ENCODE measurements at regions not wholly inside any gene's neighbourhood (a gene's known extent, or its start where the extent isn't known, plus 50 kb on each side); places are given as distances from the start of the nearest gene placed in this dataset.

- TF ChIP-seq, protein P1, sequence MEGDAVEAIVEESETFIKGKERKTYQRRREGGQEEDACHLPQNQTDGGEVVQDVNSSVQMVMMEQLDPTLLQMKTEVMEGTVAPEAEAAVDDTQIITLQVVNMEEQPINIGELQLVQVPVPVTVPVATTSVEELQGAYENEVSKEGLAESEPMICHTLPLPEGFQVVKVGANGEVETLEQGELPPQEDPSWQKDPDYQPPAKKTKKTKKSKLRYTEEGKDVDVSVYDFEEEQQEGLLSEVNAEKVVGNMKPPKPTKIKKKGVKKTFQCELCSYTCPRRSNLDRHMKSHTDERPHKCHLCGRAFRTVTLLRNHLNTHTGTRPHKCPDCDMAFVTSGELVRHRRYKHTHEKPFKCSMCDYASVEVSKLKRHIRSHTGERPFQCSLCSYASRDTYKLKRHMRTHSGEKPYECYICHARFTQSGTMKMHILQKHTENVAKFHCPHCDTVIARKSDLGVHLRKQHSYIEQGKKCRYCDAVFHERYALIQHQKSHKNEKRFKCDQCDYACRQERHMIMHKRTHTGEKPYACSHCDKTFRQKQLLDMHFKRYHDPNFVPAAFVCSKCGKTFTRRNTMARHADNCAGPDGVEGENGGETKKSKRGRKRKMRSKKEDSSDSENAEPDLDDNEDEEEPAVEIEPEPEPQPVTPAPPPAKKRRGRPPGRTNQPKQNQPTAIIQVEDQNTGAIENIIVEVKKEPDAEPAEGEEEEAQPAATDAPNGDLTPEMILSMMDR (IDR thresholded peaks at IDR 0.05; ENCODE audit: low read depth, low read length, missing control alignments): no peak
- no peak overlapping the region for H3K4me3 ChIP-seq (ENCODE audit: low read depth, low read length)
Measured at GRCh38 chr1:113233441-113233840, 156.9 kb upstream of the MAGI3 start.

GRCh38 chr1:113241237-113241636 is 149.1 kb upstream of the MAGI3 start:
- TF ChIP-seq, protein P1 (IDR thresholded peaks at IDR 0.05; ENCODE audit: low read depth, low read length, missing control alignments): no peak
- no peak overlapping the region for H3K4me3 ChIP-seq (ENCODE audit: low read depth, low read length)
- no peak for DNase-seq (ENCODE audit: low read depth)

More at GRCh38 chr1:113233441-113233840, 156.9 kb upstream of the MAGI3 start:
- DNase-seq (ENCODE audit: low read depth): no peak

DNA sequence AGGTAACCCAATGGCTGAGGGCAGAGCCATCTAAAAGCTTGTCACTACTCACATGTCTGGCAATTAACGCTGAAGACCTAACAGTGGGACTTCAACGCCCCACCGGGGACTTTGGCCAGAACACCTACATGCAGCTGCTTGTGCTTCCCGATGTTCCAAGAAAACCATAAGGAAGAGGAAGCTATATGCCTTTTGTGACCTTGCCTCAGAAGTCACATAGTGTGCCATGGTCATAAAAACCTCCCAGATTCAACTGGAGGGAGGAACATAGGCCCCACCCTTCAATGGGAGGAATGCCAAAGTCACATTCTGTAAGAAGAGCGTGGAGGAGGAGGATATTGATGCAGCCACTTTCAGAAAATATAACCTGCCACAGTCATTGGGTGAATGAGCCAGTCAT is 147.8 kb upstream of the MAGI3 start:
- DNase-seq (ENCODE audit: low read depth): no peak
- H3K4me3 ChIP-seq (ENCODE audit: low read depth, low read length): no peak overlapping the region
- TF ChIP-seq, protein P1 (IDR thresholded peaks at IDR 0.05; ENCODE audit: low read depth, low read length, missing control alignments): no peak

GRCh38 chr1:113243529-113243928 is 146.8 kb upstream of the MAGI3 start:
- no peak overlapping the region for H3K4me3 ChIP-seq (ENCODE audit: low read depth, low read length)
- TF ChIP-seq, protein P1 (IDR thresholded peaks at IDR 0.05; ENCODE audit: low read depth, low read length, missing control alignments): no peak
- no peak for DNase-seq (ENCODE audit: low read depth)

- H3K4me3 ChIP-seq (ENCODE audit: low read depth, low read length): no peak overlapping the region
- no peak for DNase-seq (ENCODE audit: low read depth)
- TF ChIP-seq, protein P1 (IDR thresholded peaks at IDR 0.05; ENCODE audit: low read depth, low read length, missing control alignments): no peak
Measured at GRCh38 chr1:113244112-113244820, 146.0 kb upstream of the MAGI3 start.

GRCh38 chr1:113245252-113245651 is 145.1 kb upstream of the MAGI3 start:
- no peak for DNase-seq (ENCODE audit: low read depth)
- H3K4me3 ChIP-seq (ENCODE audit: low read depth, low read length): no peak overlapping the region
- TF ChIP-seq, protein P1 (IDR thresholded peaks at IDR 0.05; ENCODE audit: low read depth, low read length, missing control alignments): no peak

DNA sequence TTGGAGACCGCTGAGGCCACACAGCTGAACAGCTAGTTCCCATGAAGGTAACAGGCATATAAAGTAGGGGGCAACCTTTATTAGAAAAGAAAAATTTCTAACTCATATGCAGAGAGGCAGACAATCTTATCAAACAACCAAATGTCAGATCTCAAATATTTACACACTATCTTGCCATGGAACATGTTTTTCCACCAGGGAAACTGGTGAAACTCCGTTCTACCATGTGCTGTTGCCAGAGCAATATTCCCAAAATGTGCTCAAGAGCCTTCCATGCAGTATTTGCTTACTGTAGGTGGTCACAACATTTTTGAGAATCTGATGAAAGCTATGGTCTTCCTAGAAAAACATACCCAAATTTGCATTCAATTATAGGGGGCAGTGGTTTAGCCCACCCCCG is 143.4 kb upstream of the MAGI3 start:
- TF ChIP-seq, protein P1 (IDR thresholded peaks at IDR 0.05; ENCODE audit: low read depth, low read length, missing control alignments): no peak
- no peak overlapping the region for H3K4me3 ChIP-seq (ENCODE audit: low read depth, low read length)

More for the DNA sequence above, 143.4 kb upstream of the MAGI3 start:
- DNase-seq (ENCODE audit: low read depth): no peak
